ENCODE measurements at regions not wholly inside any gene's neighbourhood (a gene's known extent, or its start where the extent isn't known, plus 50 kb on each side); places are given as distances from the start of the nearest gene placed in this dataset.

DNA sequence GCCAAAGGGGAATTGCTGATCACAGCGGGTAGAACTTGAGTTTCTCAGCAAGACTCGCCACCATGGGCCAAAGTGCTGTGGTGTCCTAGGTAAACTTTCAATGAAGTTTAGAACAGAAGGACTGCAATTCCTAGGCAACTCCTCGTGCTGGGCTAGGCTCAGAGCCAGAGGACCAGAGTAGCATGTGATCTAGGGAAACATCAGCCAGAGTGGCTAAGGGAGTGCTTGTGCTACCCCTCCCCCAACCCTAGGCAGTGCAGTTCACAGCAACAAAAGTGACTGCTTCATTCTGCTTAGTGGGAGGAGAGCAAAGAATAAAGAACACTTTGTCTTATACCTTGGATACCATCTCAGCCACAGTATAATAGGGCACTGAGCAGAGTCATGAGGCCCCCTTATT, 1658.6 kb upstream of the MIR17HG start:
- TF ChIP-seq, protein P1, sequence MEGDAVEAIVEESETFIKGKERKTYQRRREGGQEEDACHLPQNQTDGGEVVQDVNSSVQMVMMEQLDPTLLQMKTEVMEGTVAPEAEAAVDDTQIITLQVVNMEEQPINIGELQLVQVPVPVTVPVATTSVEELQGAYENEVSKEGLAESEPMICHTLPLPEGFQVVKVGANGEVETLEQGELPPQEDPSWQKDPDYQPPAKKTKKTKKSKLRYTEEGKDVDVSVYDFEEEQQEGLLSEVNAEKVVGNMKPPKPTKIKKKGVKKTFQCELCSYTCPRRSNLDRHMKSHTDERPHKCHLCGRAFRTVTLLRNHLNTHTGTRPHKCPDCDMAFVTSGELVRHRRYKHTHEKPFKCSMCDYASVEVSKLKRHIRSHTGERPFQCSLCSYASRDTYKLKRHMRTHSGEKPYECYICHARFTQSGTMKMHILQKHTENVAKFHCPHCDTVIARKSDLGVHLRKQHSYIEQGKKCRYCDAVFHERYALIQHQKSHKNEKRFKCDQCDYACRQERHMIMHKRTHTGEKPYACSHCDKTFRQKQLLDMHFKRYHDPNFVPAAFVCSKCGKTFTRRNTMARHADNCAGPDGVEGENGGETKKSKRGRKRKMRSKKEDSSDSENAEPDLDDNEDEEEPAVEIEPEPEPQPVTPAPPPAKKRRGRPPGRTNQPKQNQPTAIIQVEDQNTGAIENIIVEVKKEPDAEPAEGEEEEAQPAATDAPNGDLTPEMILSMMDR (IDR thresholded peaks at IDR 0.05; ENCODE audit: low read depth, low read length, missing input control): no peak
- TF ChIP-seq TAF1 (conservative IDR thresholded peaks at IDR 0.05) (no peak), RAD21 (IDR thresholded peaks at IDR 0.05) (no peak), RXRA (IDR thresholded peaks at IDR 0.05) (no peak), EGR1 (IDR thresholded peaks at IDR 0.05; ENCODE audit: low read depth in 2 of 2) (no peak), GABPA (IDR thresholded peaks at IDR 0.05 in 1 of 2, conservative IDR thresholded peaks at IDR 0.05 in 1 of 2) (no peak), YY1 (IDR thresholded peaks at IDR 0.05) (no peak)
- TF ChIP-seq, protein P2, sequence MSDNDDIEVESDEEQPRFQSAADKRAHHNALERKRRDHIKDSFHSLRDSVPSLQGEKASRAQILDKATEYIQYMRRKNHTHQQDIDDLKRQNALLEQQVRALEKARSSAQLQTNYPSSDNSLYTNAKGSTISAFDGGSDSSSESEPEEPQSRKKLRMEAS (IDR thresholded peaks at IDR 0.05): no peak
- TF ChIP-seq, protein P3, sequence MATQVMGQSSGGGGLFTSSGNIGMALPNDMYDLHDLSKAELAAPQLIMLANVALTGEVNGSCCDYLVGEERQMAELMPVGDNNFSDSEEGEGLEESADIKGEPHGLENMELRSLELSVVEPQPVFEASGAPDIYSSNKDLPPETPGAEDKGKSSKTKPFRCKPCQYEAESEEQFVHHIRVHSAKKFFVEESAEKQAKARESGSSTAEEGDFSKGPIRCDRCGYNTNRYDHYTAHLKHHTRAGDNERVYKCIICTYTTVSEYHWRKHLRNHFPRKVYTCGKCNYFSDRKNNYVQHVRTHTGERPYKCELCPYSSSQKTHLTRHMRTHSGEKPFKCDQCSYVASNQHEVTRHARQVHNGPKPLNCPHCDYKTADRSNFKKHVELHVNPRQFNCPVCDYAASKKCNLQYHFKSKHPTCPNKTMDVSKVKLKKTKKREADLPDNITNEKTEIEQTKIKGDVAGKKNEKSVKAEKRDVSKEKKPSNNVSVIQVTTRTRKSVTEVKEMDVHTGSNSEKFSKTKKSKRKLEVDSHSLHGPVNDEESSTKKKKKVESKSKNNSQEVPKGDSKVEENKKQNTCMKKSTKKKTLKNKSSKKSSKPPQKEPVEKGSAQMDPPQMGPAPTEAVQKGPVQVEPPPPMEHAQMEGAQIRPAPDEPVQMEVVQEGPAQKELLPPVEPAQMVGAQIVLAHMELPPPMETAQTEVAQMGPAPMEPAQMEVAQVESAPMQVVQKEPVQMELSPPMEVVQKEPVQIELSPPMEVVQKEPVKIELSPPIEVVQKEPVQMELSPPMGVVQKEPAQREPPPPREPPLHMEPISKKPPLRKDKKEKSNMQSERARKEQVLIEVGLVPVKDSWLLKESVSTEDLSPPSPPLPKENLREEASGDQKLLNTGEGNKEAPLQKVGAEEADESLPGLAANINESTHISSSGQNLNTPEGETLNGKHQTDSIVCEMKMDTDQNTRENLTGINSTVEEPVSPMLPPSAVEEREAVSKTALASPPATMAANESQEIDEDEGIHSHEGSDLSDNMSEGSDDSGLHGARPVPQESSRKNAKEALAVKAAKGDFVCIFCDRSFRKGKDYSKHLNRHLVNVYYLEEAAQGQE (IDR thresholded peaks at IDR 0.05): no peak

All from liver (tissue), 3 donors.